Parathyroid adenoma (tissue), 2 donors: ENCODE measurements at regions not wholly inside any gene's neighbourhood (a gene's known extent, or its start where the extent isn't known, plus 50 kb on each side); places are given as distances from the start of the nearest gene placed in this dataset.

Experiments
- H2AFZ ChIP-seq: fragments of 300-600 bp; sonication (generic); one replicate; pipeline ENCODE4 v1.7.0; 2017; ENCODE audit warnings: antibody characterized with exemption, mild to moderate bottlenecking
- H3K27ac ChIP-seq: fragments of 300-600 bp; sonication (generic); one replicate; pipeline ENCODE4 v1.7.0; 2017
- H3K27me3 ChIP-seq: fragments of 300-600 bp; sonication (generic); one replicate; pipeline ENCODE4 v1.7.0; 2017; ENCODE audit warnings: low read length; ENCODE audit not compliant: control insufficient read depth, insufficient read depth
- H3K36me3 ChIP-seq: fragments of 300-600 bp; sonication (generic); one replicate; pipeline ENCODE4 v1.7.0; 2017; ENCODE audit warnings: low read length; ENCODE audit not compliant: control insufficient read depth, insufficient read depth
- H3K4me1 ChIP-seq: fragments of 300-600 bp; sonication (generic); one replicate; pipeline ENCODE4 v1.7.0; 2017; ENCODE audit warnings: control low read depth
- H3K4me2 ChIP-seq: fragments of 300-600 bp; sonication (generic); one replicate; pipeline ENCODE4 v1.7.0; 2017; ENCODE audit warnings: low read length
- H3K4me3 ChIP-seq: fragments of 300-600 bp; sonication (generic); one replicate; pipeline ENCODE4 v1.7.0; 2017; ENCODE audit warnings: low read depth, low read length
- H3K79me2 ChIP-seq: fragments of 300-600 bp; sonication (generic); one replicate; pipeline ENCODE4 v1.7.0; 2017; ENCODE audit warnings: control low read depth
- H3K9ac ChIP-seq: fragments of 300-600 bp; sonication (generic); one replicate; pipeline ENCODE4 v1.7.0; 2017; ENCODE audit warnings: mild to moderate bottlenecking
- H3K9me3 ChIP-seq: fragments of 300-600 bp; sonication (generic); one replicate; pipeline ENCODE4 v1.7.0; 2017; ENCODE audit warnings: low read length; ENCODE audit not compliant: control insufficient read depth
- CTCF ChIP-seq: fragments of 300-600 bp; sonication (generic); IDR thresholded peaks from one replicate; pipeline ENCODE4 v1.7.0; 2017; ENCODE audit warnings: antibody characterized with exemption, mild to moderate bottlenecking
- donor health status: primary hyperparathyroidism.

GRCh38 chr2:125371867-125372266, 1284.1 kb upstream of the GYPC start:
- H3K4me3 ChIP-seq, result no peak overlapping the region
- no peak for TF ChIP-seq CTCF
- H3K79me2 ChIP-seq, result no peaks in the 10 kb centered on the region
- H3K9me3 ChIP-seq, result no peaks in the 10 kb centered on the region
- no peak overlapping the region for H3K4me2 ChIP-seq
- no peaks in the 10 kb centered on the region for H3K27me3 ChIP-seq
- no peak overlapping the region for H3K9ac ChIP-seq
- no peak overlapping the region for H3K27ac ChIP-seq
- H3K36me3 ChIP-seq, result no peaks in the 10 kb centered on the region
- H3K4me1 ChIP-seq, result no peaks in the 10 kb centered on the region
- H2AFZ ChIP-seq, result no peak overlapping the region

GRCh38 chr2:125373293-125373692, 1282.7 kb upstream of the GYPC start:
- Histone ChIP-seq H3K9ac (no peak overlapping the region), H3K4me2 (no peak overlapping the region), H3K27me3 (no peaks in the 10 kb centered on the region), H3K9me3 (no peaks in the 10 kb centered on the region), H3K27ac (no peak overlapping the region), H2AFZ (no peak overlapping the region), H3K36me3 (no peaks in the 10 kb centered on the region), H3K4me1 (no peaks in the 10 kb centered on the region), H3K79me2 (no peaks in the 10 kb centered on the region), H3K4me3 (no peak overlapping the region)
- TF ChIP-seq CTCF, result no peak

DNA sequence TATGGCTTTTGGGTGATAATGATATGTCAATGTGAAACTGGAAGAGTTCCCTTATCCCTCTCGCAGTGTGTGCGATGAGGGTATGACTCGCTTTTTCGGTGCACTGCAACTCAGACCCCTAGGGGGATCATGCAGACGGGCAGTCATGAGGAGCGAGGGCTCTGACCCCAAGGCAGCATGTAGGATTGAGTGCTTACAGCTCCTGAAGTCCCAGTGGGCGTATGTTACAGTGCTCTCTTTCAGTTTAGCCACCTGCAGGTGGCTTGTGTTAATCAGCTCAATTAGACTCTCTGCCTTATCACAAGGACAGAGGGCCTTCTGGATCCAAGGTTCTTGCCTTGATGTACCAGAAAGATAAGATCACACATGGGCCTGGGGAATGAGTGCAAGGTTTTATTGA, 1269.9 kb upstream of the GYPC start:
- Histone ChIP-seq H3K27me3 (no peaks in the 10 kb centered on the region), H3K4me1 (no peaks in the 10 kb centered on the region), H3K79me2 (no peaks in the 10 kb centered on the region), H3K4me3 (no peak overlapping the region), H3K9ac (no peak overlapping the region), H2AFZ (no peak overlapping the region), H3K4me2 (no peak overlapping the region), H3K27ac (no peak overlapping the region), H3K36me3 (no peaks in the 10 kb centered on the region), H3K9me3 (no peaks in the 10 kb centered on the region)
- TF ChIP-seq CTCF, result no peak

- H3K27me3 ChIP-seq, result no peaks in the 10 kb centered on the region
- H3K4me2 ChIP-seq, result no peak overlapping the region
- no peak overlapping the region for H3K27ac ChIP-seq
- H3K9ac ChIP-seq, result no peak overlapping the region
- no peaks in the 10 kb centered on the region for H3K4me1 ChIP-seq
- no peaks in the 10 kb centered on the region for H3K9me3 ChIP-seq
- no peaks in the 10 kb centered on the region for H3K36me3 ChIP-seq
- H3K4me3 ChIP-seq, result no peak overlapping the region
- no peak overlapping the region for H2AFZ ChIP-seq
- no peak for TF ChIP-seq CTCF
- H3K79me2 ChIP-seq, result no peaks in the 10 kb centered on the region
Observed at GRCh38 chr2:125397535-125398251, 1258.3 kb upstream of the GYPC start.
